ENCODE measurements at regions not wholly inside any gene's neighbourhood (a gene's known extent, or its start where the extent isn't known, plus 50 kb on each side); places are given as distances from the start of the nearest gene placed in this dataset.
"Not testable (repeated sequence)": the region's sequence is repeated elsewhere in the genome, so short reads cannot be mapped to it uniquely, and the experiment has no call there.

DNA sequence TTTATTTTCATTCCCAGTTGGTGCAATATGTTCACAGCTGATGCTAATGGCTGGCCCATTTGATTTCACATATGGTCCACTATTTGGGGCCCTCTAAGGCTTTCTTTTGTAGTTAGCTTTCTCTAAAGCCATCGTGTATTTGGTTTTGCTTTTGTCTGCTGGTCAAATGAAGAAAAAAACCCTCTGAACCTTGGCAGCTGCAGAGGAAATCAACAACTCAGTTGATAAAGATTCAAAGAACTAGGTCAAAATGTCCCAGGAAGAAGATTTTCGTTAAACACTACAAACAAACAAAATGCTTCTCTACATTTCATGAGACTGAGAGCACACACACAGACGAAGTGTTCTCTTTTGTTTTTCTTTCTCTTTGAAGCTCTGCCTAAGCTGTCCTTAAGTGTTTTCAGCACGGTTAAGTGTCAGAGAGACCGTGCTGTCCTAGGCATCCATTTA lies 655.0 kb downstream of the RWDD3 start:
- no peak for DNase-seq

DNA sequence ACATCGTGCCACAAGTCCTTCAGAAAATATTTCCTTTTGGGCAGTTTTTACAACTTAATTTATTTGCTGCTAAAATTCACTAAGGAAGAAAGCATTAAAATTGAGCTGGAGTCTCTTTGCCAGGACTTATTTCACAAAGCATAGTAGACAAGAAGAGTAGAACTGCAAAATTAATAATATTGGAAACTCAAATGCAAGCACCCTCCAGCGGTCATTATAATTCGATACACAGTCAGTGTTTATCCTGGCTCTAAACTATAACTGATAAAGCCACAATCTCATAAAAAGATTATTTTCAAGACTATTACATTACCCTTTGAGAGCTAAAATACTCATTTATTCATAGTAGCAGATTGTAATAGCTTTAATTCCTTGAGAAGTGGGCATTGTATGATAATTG lies 655.4 kb downstream of the RWDD3 start:
- no peak for DNase-seq

DNA sequence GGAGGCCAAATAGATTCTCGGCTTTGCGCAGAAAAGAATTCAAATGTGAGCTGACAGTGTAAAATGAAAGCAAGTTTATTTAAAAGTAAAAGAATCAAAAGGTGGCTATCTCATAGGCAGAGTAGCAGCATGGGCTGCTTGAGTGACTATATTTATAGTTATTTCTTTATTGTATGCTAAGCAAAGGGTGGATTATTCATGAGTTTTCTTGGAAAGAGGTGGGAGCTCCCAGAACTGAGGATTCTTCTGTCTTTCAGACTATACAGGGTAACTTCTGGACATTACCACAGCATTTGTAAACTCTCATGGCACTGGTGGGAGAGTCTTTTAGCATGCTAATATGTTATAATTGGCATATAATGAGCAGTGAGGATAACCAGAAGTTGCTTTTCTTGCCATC lies 659.9 kb downstream of the RWDD3 start:
- no peak for DNase-seq

GRCh38 chr1:95903060-95903459 lies 669.0 kb downstream of the RWDD3 start:
- DNase-seq: no peak

GRCh38 chr1:95905818-95906395 lies 671.9 kb downstream of the RWDD3 start:
- DNase-seq: no peak

DNA sequence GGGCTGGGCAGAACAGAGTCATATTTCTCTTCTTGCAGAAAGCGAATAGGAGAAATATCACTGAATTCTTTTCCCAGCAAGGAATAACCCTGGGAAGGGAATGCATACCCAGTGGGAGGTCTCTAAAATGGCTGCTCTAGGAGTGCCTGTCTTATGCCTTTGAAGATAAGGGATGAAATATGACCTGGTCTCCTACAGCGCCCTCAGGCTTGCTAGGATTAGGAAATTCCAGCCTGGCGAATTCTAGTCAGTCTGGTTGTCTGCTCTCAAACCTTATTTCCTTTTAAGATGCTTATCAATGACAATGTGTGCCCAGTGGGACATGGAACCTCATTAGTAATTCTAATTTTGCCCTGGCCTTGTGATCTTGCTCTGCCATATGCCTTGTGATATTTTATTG lies 677.7 kb downstream of the RWDD3 start:
- DNase-seq: not testable (repeated sequence)

DNA sequence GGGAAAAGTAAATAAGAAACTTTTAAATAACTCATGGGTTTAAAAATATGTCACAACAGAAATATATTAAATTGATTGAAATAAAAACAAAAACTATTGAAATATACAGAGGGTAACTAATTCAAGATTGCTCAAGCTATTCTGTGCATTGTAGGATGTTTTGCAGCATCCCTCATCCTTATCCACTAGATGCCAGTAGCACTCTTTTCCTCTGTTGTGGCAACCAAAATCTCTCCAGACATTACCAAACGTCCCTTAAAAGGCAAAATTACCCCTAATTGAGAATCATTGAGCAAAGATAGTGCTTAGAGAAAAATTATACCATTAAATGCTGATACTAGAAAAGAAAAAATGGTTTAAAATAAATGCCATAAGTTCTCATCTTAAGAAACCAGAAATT lies 682.6 kb downstream of the RWDD3 start:
- no peak for DNase-seq

- no peak for DNase-seq
Measured at GRCh38 chr1:95924684-95925083, 690.7 kb downstream of the RWDD3 start.

- DNase-seq: no peak
Measured at GRCh38 chr1:95926331-95926730, 692.3 kb downstream of the RWDD3 start.

- no peak for DNase-seq
Measured at GRCh38 chr1:95927061-95927460, 693.1 kb downstream of the RWDD3 start.

GRCh38 chr1:95935719-95936118 lies 701.7 kb downstream of the RWDD3 start:
- no peak for DNase-seq

DNA sequence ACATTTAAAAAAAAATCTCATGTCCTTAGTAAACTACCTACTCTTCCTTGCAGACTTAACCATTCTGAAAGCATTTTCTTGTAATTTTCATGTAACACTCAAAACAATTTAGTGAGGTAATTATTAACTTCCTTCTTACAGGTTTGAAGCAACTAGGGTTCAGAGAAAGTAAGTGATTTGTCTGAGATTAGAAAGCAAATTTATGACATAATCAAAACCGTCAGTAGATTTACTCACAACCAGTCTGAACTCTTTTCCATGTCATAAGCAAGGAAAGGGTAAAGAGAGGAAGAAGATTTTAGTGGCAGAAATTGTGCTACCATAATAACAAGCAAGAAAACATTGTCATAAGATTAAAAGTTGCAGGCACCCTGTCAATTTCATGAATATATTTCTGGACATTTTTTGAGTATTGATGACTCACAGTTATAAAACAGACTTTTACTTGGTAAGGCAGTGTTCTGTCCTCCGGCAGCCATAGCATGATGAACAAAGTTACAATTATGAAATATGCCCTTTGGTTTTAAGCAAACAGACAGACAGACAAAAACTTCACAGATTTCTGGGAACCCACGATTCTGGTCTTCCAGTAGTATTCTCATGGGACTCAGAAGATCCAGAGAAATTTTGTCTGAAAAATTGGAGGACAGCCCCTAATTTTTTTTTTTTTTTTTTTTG lies 707.2 kb downstream of the RWDD3 start:
- no peak for DNase-seq

DNA sequence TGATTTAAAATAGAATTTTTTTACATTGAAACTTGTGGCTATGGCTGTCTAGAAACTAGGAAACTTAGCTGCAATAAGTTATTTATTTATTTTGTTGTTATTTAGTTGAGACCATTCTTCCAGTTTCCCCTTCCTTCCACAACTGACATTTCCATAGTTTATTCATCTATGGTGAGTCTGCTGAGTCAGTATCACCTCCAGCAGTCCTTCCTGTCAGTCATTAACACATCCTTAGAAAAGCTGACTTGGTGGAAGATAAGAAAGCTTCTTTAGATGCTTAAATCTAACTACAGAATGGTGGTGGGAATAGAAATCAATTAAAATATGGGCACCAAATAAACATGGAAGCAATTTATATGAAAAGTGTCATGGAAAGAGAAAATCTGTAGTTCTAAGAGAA lies 714.0 kb downstream of the RWDD3 start:
- no peak for DNase-seq

DNA sequence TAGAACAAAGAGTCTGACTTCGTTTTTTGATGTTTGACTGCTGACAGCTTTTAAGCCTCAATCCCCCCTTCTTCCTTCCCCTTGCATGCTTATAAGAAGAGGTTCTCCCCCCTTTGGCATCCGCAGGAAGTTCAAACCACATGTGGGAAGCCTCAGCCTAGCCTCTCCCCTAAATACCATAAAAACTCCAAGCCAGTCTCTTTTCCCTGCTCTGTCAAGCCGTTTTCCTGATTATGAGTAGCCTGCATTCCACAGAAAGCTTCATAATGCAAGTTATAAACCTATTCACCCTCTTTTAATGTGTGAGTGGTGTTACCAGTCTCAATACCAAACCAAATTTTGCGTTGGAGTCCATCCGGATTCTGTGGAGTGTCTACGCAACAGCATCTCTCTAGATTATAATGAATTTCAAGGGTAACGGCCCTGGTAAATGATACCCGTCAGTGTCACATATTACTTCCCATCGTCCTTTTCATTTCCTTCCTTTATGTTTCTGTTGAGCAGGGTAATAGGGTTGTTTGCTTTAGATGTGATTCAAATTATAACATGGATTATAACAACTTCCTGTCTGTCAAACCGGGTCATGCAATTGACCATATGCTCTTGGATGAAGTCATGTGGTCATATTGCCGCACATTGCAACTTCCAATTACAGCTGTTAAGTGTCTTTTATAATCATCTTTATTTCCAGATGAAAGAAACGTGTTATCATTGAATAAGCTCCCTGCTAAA lies 717.5 kb downstream of the RWDD3 start:
- DNase-seq: no peak

DNA sequence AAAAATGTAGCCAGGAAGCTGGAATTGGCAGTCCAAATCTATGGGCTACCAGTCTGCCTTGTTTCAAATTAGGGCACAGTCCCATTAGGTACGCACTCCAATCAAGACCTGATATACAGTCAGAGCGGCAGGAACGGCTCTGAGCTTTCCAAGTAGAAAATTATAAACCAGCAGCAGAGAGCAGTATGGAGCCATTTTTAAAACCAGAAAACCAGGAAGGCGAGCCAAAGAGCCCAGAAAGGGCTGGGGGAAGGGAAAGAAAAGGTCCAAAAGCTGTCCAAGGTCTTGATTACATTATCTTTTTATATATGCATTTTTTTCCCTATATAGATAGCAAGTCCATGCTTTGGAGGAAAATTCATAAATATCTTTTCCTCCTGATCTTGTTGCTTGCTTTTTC lies 719.0 kb downstream of the RWDD3 start:
- DNase-seq: peak in 13 of 56 donors; percentile 1 to 39 (median 2)

- no peak for DNase-seq
Measured at GRCh38 chr1:95954585-95954984, 720.6 kb downstream of the RWDD3 start.

DNA sequence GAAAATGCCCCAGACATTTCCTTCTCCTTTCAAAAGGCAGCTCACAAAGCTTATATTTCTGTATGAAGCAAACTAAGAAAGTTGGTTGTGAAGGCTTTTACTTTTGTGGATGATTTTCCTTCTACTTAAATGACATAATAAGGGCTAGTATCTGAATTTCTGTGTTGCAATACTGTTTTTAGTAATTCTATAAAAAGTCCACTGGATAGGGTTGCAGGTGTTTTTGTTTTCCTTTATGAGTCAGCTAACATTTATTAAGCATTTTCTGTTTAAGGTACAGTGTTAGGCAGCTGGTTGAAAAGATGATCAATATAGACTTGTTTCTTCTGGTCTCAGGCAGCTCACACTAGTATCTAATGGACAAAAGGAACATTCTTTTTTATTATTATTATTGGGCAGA lies 722.2 kb downstream of the RWDD3 start:
- no peak for DNase-seq

DNA sequence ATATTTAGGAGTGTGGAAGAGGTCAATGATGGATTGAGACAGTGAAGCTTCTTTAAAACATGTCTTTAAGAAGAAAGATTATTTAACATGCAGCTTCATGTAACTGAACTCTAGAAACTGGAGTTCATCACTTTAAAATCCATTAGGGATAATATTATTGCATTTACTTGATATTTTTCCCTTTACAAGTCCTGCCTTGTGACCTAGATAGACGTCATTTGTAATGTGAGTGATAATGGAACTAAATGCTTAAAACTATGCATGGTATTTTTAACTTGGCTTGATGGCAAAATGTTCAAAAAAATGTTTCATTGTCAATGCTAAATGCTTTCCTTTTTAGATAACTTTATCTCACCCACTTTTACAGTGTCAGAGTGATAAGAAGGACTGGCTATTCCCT lies 723.7 kb downstream of the RWDD3 start:
- DNase-seq: no peak

DNA sequence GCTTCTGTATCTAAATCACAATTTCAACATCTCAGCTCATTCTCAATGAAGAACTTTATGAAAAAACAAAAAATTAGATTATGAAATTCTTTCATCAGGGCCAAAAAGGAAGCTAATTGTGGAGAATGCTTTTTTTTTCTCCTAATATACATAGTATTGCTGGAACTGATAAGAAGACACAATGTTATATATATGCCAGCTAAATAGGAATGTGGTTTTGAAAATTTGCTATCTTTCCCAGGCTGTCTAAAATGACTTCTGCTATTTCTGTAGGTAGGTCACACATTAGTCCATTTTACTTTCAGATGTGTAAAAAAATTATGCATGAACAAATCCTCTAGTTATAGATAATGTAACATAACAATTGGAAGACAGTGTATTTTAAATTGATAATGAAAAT lies 732.9 kb downstream of the RWDD3 start:
- no peak for DNase-seq

DNA sequence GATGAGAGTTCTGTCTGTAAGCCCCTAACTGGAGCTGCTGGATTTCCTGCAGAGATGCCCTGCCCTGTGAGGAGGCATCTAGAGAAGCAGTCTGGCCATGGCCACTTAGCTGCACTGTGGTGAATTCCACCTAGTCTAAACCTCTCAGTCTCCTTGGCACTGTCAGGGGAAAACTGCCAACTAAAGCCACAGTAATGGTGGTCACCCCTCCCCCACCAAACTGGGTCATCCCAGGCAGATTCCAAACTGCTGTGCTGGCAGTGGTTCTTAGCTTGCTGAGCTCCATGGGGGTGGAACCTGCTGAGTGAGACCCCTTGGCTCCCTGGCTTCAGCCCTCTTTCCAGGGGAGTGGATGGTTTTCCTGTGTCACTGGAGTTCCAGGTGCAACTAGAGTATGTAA lies 740.6 kb downstream of the RWDD3 start:
- DNase-seq: no peak

GRCh38 chr1:95982711-95983110 lies 738.9 kb upstream of the PTBP2 start:
- no peak for DNase-seq

DNA sequence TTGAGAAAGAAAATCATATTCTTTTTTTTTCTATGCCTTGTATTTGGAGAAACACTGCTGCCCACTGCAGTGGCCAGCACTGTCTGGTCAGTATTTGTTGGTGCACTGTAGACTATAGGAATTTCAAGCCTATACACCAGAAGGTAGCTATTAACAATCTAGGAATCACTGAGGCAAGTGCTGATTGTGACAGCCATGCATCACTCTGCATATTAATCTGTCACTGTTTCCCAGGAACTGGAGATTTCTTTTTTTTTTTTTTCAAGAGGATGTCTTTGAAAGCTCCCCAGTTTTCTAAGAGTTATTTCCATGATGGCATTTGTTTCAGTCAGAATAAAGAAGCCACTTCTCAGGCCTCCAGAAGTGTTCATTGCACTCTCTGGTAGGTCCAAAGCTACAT lies 737.8 kb upstream of the PTBP2 start:
- no peak for DNase-seq

DNA sequence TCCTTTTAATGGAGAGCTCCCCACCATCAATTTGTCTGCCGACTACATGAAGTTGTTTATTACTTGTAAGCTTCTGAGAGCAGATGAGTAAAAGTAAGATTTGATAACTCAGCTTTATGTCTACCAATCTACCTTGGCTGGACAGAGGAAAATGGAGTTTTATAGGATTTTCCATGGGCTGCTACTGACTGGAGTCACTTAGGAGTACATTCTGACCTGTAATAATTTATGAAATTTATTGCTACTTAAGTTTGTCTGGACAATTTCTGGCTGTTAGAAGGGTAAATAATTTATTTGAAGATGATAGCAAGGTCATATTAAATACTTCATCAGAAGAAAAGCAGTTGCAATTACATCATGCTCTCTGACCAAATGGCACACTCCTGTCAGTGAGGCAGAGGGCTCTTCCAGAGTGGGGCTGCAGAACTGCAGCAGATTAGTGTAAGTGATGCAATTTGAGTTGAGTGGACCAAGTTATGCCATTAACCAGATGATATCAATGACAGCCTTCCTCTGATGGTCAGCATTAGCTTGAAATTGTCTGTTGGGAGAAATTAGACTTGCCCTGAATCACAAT lies 736.7 kb upstream of the PTBP2 start:
- DNase-seq: no peak
